Esophagus squamous epithelium (tissue), 4 donors: ENCODE measurements at regions not wholly inside any gene's neighbourhood (a gene's known extent, or its start where the extent isn't known, plus 50 kb on each side); places are given as distances from the start of the nearest gene placed in this dataset.

Source experiments
- POLR2A ChIP-seq, 4 donors: fragments of 450-650 bp; IDR thresholded peaks; one replicate each; pipeline ENCODE4 v1.6.1; 2017; ENCODE audit warnings: antibody characterized with exemption in 4 of 4, mild to moderate bottlenecking in 4 of 4, moderate library complexity in 3 of 4
- TF ChIP-seq, protein P1 (sequence below), 6 experiments: fragments of 450-650 bp in 4 of 6; fragments of 200-600 bp in 2 of 6; sonication (generic) in 2 of 6; IDR thresholded peaks; one replicate each; pipeline ENCODE4 v1.5.1; 2016 to 2019; ENCODE audit warnings: antibody characterized with exemption in 6 of 6, mild to moderate bottlenecking in 4 of 6, moderate library complexity in 4 of 6

DNA sequence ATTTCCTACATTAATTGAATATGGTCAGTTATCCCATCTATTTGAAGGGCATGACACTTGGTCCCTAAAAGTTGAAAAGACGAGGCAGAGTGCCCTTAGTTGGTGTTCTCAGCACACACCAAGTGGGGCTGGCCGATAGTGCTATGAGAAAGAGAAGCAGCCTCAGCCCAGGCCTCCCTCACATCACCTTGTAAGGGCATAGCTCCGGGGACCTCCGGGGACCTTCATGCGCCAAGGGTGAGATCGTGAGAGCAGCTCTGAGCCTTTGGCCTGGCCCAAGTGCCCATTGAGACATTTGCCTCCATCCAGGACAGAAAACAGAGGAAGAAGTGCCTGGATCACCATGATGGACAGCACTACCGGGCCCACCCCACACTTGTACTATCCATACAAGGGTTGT, 244.3 kb upstream of the COPS8 start:
- TF ChIP-seq, protein P1, sequence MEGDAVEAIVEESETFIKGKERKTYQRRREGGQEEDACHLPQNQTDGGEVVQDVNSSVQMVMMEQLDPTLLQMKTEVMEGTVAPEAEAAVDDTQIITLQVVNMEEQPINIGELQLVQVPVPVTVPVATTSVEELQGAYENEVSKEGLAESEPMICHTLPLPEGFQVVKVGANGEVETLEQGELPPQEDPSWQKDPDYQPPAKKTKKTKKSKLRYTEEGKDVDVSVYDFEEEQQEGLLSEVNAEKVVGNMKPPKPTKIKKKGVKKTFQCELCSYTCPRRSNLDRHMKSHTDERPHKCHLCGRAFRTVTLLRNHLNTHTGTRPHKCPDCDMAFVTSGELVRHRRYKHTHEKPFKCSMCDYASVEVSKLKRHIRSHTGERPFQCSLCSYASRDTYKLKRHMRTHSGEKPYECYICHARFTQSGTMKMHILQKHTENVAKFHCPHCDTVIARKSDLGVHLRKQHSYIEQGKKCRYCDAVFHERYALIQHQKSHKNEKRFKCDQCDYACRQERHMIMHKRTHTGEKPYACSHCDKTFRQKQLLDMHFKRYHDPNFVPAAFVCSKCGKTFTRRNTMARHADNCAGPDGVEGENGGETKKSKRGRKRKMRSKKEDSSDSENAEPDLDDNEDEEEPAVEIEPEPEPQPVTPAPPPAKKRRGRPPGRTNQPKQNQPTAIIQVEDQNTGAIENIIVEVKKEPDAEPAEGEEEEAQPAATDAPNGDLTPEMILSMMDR (IDR thresholded peaks at IDR 0.05) = no peak
- TF ChIP-seq POLR2A (IDR thresholded peaks at IDR 0.05) = no peak
